PFSK-1 (cell line): ENCODE measurements at regions not wholly inside any gene's neighbourhood (a gene's known extent, or its start where the extent isn't known, plus 50 kb on each side); places are given as distances from the start of the nearest gene placed in this dataset.

ENCODE experiments used
- FOXP2 ChIP-seq: optimal IDR thresholded peaks from 2 replicates; pipeline ENCODE3; 2011; ENCODE audit warnings: borderline replicate concordance, control low read depth, inconsistent platforms; ENCODE audit not compliant: insufficient read depth; ENCODE audit errors: extremely low read length, extremely low read depth
- POLR2AphosphoS5 ChIP-seq: IDR thresholded peaks from 2 replicates; pipeline ENCODE4 v1.6.1; 2012; ENCODE audit warnings: low read depth, mild to moderate bottlenecking, control low read depth, low read length, moderate library complexity
- SIN3A ChIP-seq: IDR thresholded peaks from 2 replicates; pipeline ENCODE4 v1.6.1; 2012; ENCODE audit warnings: mild to moderate bottlenecking, low read length, moderate library complexity, borderline replicate concordance; ENCODE audit not compliant: insufficient read depth
- TAF1 ChIP-seq: IDR thresholded peaks from 2 replicates; pipeline ENCODE4 v1.6.1; 2012; ENCODE audit warnings: low read length, control low read depth, borderline replicate concordance; ENCODE audit not compliant: insufficient read depth
- TF ChIP-seq, protein P1 (sequence below), 2 experiments: IDR thresholded peaks; 2 replicates each; pipeline versions ENCODE4 v1.6.1 to v1.8.0; 2011 to 2012; ENCODE audit warnings: low read depth in 2 of 2, low read length in 2 of 2, control low read depth in 1 of 2, inconsistent platforms in 1 of 2, mild to moderate bottlenecking in 1 of 2, moderate library complexity in 1 of 2; ENCODE audit not compliant: insufficient read depth in 1 of 2

GRCh38 chrX:40864972-40865371 is 129.6 kb upstream of the MED14 start:
- TF ChIP-seq POLR2AphosphoS5 (no peak), TAF1 (no peak), SIN3A (0 out of 2 replicates have a peak, but pooled peaks have one; percentile 18)
- TF ChIP-seq, protein P1, sequence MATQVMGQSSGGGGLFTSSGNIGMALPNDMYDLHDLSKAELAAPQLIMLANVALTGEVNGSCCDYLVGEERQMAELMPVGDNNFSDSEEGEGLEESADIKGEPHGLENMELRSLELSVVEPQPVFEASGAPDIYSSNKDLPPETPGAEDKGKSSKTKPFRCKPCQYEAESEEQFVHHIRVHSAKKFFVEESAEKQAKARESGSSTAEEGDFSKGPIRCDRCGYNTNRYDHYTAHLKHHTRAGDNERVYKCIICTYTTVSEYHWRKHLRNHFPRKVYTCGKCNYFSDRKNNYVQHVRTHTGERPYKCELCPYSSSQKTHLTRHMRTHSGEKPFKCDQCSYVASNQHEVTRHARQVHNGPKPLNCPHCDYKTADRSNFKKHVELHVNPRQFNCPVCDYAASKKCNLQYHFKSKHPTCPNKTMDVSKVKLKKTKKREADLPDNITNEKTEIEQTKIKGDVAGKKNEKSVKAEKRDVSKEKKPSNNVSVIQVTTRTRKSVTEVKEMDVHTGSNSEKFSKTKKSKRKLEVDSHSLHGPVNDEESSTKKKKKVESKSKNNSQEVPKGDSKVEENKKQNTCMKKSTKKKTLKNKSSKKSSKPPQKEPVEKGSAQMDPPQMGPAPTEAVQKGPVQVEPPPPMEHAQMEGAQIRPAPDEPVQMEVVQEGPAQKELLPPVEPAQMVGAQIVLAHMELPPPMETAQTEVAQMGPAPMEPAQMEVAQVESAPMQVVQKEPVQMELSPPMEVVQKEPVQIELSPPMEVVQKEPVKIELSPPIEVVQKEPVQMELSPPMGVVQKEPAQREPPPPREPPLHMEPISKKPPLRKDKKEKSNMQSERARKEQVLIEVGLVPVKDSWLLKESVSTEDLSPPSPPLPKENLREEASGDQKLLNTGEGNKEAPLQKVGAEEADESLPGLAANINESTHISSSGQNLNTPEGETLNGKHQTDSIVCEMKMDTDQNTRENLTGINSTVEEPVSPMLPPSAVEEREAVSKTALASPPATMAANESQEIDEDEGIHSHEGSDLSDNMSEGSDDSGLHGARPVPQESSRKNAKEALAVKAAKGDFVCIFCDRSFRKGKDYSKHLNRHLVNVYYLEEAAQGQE (IDR thresholded peaks at IDR 0.05; ENCODE audit: insufficient read depth in 1 of 2, low read depth in 2 of 2, low read length in 2 of 2) = no peak

GRCh38 chrX:40866893-40867292 is 131.6 kb upstream of the MED14 start:
- TF ChIP-seq FOXP2 = no peak
- no peak for TF ChIP-seq SIN3A
- TF ChIP-seq POLR2AphosphoS5 = no peak
- TF ChIP-seq, protein P1 (IDR thresholded peaks at IDR 0.05; ENCODE audit: insufficient read depth in 1 of 2, low read depth in 2 of 2, low read length in 2 of 2) = no peak
- no peak for TF ChIP-seq TAF1

- TF ChIP-seq, protein P1 (IDR thresholded peaks at IDR 0.05; ENCODE audit: insufficient read depth in 1 of 2, low read depth in 2 of 2, low read length in 2 of 2) = no peak
- TF ChIP-seq FOXP2 (no peak), POLR2AphosphoS5 (no peak), SIN3A (no peak), TAF1 (no peak)
Observed at GRCh38 chrX:40867352-40867751, 132.0 kb upstream of the MED14 start.

DNA sequence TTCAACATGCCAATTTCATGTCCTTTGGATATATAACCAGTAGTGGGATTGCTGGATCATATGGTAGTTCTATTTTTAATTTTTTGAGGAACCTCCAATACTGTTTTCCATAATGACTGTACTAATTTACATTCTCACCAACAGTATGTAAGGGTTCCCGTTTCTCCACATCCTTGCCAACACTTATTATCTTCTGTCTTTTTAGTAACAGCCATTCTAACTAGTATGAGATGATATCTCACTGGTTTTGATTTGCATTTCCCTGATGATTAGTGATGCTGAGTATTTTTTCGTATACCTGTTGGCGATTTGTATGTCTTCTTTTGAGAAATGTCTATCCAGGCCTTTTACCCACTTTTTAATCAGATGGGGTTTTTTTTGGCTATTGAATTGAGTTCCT is 133.5 kb upstream of the MED14 start:
- TF ChIP-seq, protein P1 (IDR thresholded peaks at IDR 0.05; ENCODE audit: insufficient read depth in 1 of 2, low read depth in 2 of 2, low read length in 2 of 2) = no peak
- TF ChIP-seq TAF1 = no peak
- TF ChIP-seq POLR2AphosphoS5 = no peak
- no peak for TF ChIP-seq FOXP2
- no peak for TF ChIP-seq SIN3A

DNA sequence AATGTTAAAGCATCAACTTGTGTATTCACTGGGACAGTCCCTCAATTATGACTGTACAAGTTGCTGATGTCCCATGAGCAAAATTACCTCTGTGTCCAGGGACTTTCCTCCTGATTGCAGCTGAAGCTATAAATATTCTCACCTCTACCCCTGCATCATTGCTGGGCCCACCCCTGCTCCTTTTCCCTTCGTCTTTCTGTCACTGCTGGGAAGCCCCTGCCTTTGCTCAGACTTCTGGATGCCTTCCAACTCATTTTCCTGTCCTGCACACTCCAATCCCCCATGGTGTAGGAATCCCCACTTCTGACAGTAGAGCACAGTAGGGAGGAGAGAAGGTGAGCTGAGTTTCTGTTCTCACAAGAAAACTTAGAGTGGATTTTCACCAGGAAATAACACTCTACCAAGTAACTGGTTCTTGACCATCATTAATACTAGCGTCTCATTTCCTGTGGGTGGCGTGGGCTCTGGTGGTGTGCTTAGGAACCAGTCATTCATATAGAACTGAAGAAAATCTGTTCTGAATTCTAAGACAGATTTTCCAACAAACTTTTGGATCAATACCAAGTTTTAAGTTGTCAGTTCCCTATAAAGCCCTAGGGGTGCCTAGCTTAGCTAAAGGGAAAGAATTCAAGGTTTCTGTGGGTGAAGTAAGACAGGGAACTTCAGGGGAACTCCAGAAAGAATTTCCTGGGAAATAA is 136.2 kb upstream of the MED14 start:
- no peak for TF ChIP-seq TAF1
- no peak for TF ChIP-seq SIN3A
- TF ChIP-seq FOXP2 = no peak
- TF ChIP-seq POLR2AphosphoS5 = no peak
- TF ChIP-seq, protein P1 (IDR thresholded peaks at IDR 0.05; ENCODE audit: insufficient read depth in 1 of 2, low read depth in 2 of 2, low read length in 2 of 2) = no peak
